ENCODE measurements at regions not wholly inside any gene's neighbourhood (a gene's known extent, or its start where the extent isn't known, plus 50 kb on each side); places are given as distances from the start of the nearest gene placed in this dataset.

DNA sequence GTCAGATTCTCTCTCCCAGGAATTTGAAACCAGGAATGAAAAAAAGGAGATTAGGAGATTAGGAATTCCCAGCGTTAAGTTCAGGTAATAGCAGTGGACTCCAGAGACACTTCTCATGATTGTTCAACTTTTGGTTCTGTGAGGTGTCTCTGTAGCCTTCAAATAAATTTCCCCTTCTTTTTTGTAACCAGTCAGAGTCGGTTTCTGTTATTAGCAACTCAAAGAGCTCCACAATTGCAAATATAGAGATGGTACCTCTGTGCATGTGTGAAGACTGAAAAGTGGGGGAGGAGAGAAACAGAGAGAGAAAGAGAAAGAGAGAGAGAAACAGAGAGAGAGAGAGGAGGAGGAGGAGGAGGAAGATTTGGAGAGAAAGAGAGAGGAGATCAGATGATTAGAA, 112.8 kb upstream of the STEAP1B start:
- ChIA-PET CTCF (no interaction called here), POLR2A (no interaction called here)
- Mint-ChIP-seq H3K36me3 (ENCODE audit: insufficient read depth, unreplicated experiment) (no peaks in the 10 kb centered on the region), H3K9me3 (ENCODE audit: unreplicated experiment) (peaks cover 31% of the 10 kb centered on the region), H3K27me3 (ENCODE audit: insufficient read depth, unreplicated experiment) (no peaks in the 10 kb centered on the region), H3K27ac (ENCODE audit: unreplicated experiment) (no peak overlapping the region), H3K4me3 (ENCODE audit: unreplicated experiment) (no peak overlapping the region), H3K4me1 (ENCODE audit: low read depth, unreplicated experiment) (peaks cover 6% of the 10 kb centered on the region)
- H3K9me3 ChIP-seq, result 0 out of 2 replicates have a peak, but pooled peaks cover 5% of the 10 kb centered on the region
- TF ChIP-seq, protein P1, sequence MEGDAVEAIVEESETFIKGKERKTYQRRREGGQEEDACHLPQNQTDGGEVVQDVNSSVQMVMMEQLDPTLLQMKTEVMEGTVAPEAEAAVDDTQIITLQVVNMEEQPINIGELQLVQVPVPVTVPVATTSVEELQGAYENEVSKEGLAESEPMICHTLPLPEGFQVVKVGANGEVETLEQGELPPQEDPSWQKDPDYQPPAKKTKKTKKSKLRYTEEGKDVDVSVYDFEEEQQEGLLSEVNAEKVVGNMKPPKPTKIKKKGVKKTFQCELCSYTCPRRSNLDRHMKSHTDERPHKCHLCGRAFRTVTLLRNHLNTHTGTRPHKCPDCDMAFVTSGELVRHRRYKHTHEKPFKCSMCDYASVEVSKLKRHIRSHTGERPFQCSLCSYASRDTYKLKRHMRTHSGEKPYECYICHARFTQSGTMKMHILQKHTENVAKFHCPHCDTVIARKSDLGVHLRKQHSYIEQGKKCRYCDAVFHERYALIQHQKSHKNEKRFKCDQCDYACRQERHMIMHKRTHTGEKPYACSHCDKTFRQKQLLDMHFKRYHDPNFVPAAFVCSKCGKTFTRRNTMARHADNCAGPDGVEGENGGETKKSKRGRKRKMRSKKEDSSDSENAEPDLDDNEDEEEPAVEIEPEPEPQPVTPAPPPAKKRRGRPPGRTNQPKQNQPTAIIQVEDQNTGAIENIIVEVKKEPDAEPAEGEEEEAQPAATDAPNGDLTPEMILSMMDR (IDR thresholded peaks at IDR 0.05; ENCODE audit: insufficient read depth in 1 of 2, low read depth in 1 of 2, low read length in 1 of 2, severe bottlenecking in 1 of 2, unreplicated experiment in 1 of 2), result no peak
- no TSS peak for BruUV-seq (replicated peaks)
- no peak for DNase-seq
- intact Hi-C loops (cut with micrococcal nuclease; ENCODE audit: unreplicated experiment), result no loop called here
- H3K27me3 ChIP-seq (replicated peaks; ENCODE audit: control insufficient read depth, insufficient read depth, low read length), result no peaks in the 10 kb centered on the region
- H3K36me3 ChIP-seq (ENCODE audit: control insufficient read depth, insufficient read depth, low read length), result no peaks in the 10 kb centered on the region
- no peak overlapping the region for H3K4me3 ChIP-seq (ENCODE audit: low read depth, low read length)
- no peaks in the 10 kb centered on the region for H3K4me1 ChIP-seq

DNA sequence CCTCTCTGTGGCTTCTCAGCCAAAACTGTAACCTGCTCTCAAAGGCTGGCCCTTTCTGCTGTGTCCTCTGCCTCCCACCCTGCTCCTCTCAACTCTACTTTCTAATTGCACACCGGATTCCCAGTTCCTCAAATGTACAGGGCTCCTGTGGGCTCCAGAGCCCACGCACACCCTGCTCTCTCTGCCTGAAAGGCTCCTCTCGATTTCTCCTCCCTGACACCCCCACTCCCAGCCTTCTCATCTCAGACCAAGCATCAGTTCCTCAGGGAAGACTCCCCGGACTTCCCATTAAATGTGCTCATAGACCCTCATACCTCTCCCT, 111.7 kb upstream of the STEAP1B start:
- BruUV-seq (replicated peaks), result no TSS peak
- peaks cover 21% of the 10 kb centered on the region for H3K9me3 Mint-ChIP-seq (ENCODE audit: unreplicated experiment)
- TF ChIP-seq, protein P1 (IDR thresholded peaks at IDR 0.05; ENCODE audit: insufficient read depth in 1 of 2, low read depth in 1 of 2, low read length in 1 of 2, severe bottlenecking in 1 of 2, unreplicated experiment in 1 of 2), result no peak
- H3K4me3 Mint-ChIP-seq (ENCODE audit: unreplicated experiment), result no peak overlapping the region
- ChIA-PET CTCF (no interaction called here), POLR2A (no interaction called here)
- Histone ChIP-seq H3K27me3 (replicated peaks; ENCODE audit: control insufficient read depth, insufficient read depth, low read length) (no peaks in the 10 kb centered on the region), H3K36me3 (ENCODE audit: control insufficient read depth, insufficient read depth, low read length) (no peaks in the 10 kb centered on the region), H3K4me3 (ENCODE audit: low read depth, low read length) (no peak overlapping the region), H3K4me1 (no peaks in the 10 kb centered on the region), H3K9me3 (0 out of 2 replicates have a peak, but pooled peaks cover 5% of the 10 kb centered on the region)
- intact Hi-C loops (cut with micrococcal nuclease; ENCODE audit: unreplicated experiment), result no loop called here
- no peak for DNase-seq
- no peaks in the 10 kb centered on the region for H3K27me3 Mint-ChIP-seq (ENCODE audit: insufficient read depth, unreplicated experiment)
- H3K27ac Mint-ChIP-seq (ENCODE audit: unreplicated experiment), result no peak overlapping the region
- H3K4me1 Mint-ChIP-seq (ENCODE audit: low read depth, unreplicated experiment), result peaks cover 6% of the 10 kb centered on the region
- no peaks in the 10 kb centered on the region for H3K36me3 Mint-ChIP-seq (ENCODE audit: insufficient read depth, unreplicated experiment)

DNA sequence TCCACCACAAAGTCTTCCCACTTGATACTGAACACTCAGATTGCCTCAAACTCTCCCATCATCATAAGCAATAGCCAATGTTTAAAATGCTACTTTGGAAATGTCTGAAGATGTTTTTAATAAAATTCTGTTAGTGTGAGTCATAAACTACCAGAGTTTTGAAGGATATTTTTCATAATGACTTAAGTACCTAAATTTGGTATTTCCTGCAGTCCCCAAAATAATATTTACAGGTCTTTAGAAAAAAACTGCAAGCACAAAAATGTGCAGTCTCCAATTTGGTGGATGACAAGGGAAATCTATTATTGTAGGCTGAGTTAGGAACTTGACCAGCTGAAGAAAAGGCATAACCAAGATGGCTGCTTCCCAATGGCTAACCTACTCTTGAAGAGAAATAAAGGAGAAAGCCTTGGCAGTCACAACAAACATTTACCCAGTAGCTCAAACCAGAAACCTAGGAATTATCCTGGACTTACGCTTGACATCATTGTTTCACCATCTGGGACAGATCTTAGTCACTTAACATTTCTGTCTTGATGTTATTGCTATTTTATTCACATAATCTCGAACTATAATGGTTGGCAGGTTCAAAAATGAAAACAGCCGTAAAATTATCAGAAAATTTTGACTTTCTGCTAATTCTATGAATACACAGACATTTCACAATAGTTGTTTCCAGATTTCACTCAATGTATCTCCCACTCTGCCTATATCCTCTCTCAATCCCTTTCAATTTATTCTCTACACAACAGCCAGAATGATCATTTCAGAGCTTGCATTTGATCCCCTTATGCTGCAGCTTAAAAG, 111.2 kb upstream of the STEAP1B start:
- no peaks in the 10 kb centered on the region for H3K4me1 ChIP-seq
- H3K4me3 ChIP-seq (ENCODE audit: low read depth, low read length), result no peak overlapping the region
- no peak for DNase-seq
- no peaks in the 10 kb centered on the region for H3K27me3 ChIP-seq (replicated peaks; ENCODE audit: control insufficient read depth, insufficient read depth, low read length)
- Mint-ChIP-seq H3K36me3 (ENCODE audit: insufficient read depth, unreplicated experiment) (no peaks in the 10 kb centered on the region), H3K4me3 (ENCODE audit: unreplicated experiment) (no peak overlapping the region), H3K27me3 (ENCODE audit: insufficient read depth, unreplicated experiment) (no peaks in the 10 kb centered on the region), H3K9me3 (ENCODE audit: unreplicated experiment) (peaks cover 18% of the 10 kb centered on the region), H3K27ac (ENCODE audit: unreplicated experiment) (no peak overlapping the region), H3K4me1 (ENCODE audit: low read depth, unreplicated experiment) (peaks cover 6% of the 10 kb centered on the region)
- ChIA-PET CTCF (no interaction called here), POLR2A (no interaction called here)
- TF ChIP-seq, protein P1 (IDR thresholded peaks at IDR 0.05; ENCODE audit: insufficient read depth in 1 of 2, low read depth in 1 of 2, low read length in 1 of 2, severe bottlenecking in 1 of 2, unreplicated experiment in 1 of 2), result no peak
- BruUV-seq (replicated peaks), result no TSS peak
- no peaks in the 10 kb centered on the region for H3K36me3 ChIP-seq (ENCODE audit: control insufficient read depth, insufficient read depth, low read length)
- intact Hi-C loops (cut with micrococcal nuclease; ENCODE audit: unreplicated experiment), result no loop called here
- H3K9me3 ChIP-seq, result 0 out of 2 replicates have a peak, but pooled peaks cover under 1% of the 10 kb centered on the region

All from Caco-2 (cell line).